SHP77 (cell line): ENCODE measurements at regions not wholly inside any gene's neighbourhood (a gene's known extent, or its start where the extent isn't known, plus 50 kb on each side); places are given as distances from the start of the nearest gene placed in this dataset.

Experiments
- DNase-seq, 2 experiments: peaks; one replicate each; lab custom pipeline; 2025; lab: John Stamatoyannopoulos, UW

DNA sequence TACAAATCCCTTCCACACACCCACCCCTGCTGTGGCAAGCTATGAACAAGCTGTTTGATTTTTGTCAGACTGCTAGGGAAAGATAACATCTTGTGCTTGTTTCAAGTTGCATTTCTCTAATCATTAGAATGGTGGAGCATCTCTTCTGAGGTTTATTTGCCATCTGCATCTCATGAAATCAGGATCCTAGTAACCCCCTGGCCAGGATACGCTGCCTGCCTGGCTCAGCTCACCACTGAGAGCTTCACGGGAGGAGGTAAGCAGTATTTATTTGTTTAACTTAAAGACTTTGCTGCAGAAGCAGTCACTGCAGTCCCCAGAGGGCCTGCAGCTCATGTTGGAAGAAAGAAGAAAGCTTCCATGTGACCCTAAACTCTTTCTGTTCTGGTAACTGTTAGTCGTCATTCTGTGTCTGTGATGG, 83.3 kb upstream of the CXCL14 start:
- DNase-seq, result no peak

- DNase-seq, result no peak
Measured at GRCh38 chr5:135660826-135661575, 82.2 kb upstream of the CXCL14 start.

DNA sequence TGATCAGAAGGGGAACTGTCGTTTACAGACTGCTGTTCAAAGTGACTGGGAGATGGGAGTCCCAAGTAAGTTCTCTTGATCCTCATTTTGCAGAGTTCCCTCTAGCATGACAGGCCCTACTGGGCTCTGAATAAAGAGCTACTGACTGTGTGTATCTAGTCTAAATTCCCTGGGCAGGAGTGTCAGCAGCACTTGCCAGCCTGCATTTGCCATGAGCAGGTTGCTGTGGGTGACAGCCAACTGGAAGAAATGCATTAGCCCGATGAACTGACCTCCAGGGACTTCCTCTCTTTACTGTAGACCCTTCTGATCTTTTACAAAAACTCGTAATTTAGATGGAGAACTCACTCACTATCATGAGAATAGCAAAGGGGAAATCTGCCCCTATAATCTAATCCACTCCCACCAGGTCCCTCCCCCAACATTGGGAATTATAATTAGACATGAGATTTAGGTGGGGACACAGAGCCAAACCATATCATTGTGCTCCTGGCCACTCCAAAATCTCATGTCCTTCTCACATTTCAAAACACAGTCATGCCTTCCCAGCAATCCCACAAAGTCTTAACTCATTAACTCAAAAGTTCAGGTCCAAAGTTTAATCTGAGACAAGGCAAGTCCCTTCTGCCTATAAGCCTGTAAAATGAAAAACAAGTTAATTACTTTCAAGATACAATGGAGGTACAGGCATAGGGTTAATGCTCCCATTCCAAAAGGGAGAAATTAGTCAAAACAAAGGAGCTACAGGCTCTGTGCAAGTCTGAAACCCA, 78.9 kb upstream of the CXCL14 start:
- no peak for DNase-seq

GRCh38 chr5:135655468-135655815, 76.7 kb upstream of the CXCL14 start:
- no peak for DNase-seq

DNA sequence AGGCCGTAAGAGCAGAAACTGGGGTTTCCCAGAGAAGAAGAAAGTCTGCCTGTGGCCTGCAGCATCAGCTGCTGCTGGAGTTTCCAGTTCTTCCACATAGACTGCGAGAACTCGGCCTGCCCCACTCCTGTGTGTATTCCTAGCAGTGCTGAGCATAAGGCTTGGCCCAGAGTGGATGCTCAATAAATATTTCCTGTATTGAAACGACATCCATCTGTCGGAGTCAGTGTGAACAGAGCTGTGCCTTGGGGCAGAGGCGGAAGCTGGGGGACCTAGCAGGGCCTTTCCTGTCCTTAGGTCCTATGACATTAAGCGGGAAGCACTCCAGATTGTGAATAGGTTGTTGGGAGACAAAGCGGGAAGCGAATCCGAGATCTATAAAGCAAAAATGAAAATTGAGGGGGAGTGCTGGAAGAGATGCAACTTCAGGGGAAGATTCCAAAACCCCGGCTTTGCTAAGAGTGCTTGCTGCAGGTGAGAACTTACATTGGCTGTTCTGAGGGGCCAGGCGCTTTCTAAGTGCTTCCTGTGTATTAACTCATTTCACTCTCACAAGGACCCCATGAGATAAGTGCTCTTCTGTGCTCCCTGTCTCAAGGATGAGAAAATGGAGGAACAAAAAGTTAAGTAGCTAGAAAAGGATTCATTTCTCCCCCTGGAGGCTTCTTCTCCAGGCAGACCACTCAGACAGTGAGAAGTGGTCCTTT, 76.1 kb upstream of the CXCL14 start:
- no peak for DNase-seq

DNA sequence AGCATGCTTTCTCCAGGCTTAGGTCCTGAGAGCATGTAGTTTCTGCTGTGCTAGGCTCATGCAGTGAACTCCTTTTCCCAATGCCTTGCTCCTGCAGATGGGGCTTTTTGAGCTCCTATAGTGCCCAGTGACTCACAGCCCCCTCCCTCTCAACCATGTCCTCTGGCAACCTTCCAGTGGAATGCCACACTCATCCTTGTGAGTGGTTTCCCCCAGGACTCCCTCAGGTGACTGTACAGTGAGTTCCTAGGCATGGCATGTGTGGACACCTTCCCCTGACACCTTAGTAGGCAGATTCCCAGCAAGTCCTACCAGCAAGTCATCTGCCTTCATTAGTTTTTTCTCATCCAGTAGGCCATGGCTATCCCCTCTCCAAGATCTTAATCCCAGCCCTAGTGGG, 72.4 kb upstream of the CXCL14 start:
- no peak for DNase-seq

- DNase-seq, result no peak
Measured at GRCh38 chr5:135650081-135650480, 71.3 kb upstream of the CXCL14 start.

DNA sequence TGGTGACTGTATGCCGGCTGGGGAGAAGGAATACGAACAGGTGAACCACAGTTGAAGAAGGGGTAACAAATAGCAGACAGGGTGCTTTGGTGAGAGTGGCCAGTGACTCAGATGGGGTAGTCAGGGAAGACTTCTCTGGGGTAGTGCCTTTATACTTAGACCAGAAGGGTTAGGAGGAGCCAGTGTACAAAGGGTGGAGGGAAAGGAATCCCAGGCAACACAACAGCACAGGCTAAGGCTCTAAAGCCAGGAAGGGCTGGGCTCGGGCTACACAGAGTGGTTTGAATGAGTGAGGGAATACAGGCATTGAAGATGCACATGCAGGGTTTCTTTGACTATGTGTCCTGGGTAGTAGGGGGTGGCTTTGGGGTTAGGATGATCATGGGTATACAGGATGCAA, 70.6 kb upstream of the CXCL14 start:
- DNase-seq, result no peak

- DNase-seq, result no peak
Measured at GRCh38 chr5:135648116-135648515, 69.3 kb upstream of the CXCL14 start.

GRCh38 chr5:135645336-135646180, 66.8 kb upstream of the CXCL14 start:
- no peak for DNase-seq

DNA sequence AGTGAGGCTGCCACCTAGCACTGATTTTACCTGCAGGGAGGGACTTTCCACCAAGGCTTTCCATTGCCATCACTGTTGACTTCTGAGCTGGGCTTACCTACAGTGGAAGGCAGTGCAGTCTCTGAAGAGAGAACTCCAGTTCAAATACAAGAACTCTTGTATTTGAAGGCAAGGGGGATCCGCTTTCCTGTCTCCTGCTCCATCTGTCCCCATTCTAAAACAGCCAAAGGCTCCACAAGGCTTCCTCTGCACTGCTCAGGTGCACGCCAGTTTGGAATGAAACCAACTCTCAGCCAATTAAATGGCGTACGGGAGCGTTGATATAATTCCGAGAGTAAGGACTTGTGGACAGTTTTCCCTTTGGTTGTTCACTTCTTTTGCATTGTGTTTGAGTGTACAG, 66.0 kb upstream of the CXCL14 start:
- no peak for DNase-seq

DNA sequence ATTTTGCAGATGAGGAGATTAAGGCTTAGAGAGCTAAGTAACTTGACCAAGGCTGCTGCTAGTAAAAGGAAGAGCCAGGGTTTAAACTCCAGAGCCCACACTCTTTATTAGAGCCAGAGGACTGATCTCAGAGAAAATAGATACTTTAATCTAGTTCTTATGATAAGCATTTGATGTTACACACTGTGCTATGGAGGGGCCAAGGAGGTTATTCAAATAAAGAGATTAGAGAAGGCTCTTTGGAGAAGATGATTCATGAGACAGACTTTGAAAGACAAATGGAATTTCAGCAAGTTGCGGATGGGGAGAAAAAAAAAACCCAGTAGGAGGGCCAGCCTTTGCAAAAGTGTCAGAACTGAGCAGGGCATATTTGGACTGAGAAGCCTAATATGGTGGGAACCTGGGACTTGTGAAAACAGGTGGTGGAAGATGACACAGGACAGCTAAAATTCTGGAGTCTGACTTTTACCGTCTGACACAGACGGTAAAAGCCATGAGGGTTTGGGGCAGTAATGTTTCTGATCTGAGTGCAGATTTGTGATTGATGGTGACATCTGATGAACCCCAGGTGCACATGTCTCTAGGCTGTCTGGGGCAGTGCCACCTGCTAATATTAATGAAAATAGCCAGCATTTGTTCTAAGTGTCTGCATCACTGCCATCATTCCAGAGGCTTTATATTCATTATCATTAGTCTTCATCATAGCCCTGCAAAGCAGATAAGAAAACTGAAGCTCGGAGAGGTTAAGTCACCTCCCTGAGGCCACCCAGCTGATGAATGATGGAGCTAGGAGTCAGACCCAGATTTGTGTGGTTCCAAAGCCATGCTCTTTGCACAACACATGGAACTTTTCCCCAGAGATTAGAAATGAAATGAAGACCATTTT, 65.3 kb upstream of the CXCL14 start:
- DNase-seq, result no peak

DNA sequence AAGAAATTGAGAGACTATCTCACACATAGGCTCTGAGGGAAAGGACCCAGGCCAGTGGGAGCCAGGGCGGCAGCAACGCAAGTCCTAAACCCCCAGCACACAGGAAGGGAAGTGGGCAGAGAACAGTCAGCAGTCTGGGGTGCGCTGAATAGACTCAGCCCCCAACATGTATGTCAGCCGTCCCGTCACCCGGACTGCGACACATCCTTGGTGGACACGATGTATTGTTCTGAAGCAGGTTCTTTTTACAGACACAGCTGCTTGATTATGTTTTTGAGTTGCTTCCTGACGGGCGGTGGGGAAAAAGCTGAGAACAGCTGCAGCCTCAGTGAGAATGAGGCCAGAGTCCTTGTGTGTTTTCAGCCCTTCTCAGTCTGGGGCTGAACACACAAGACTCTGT, 64.1 kb upstream of the CXCL14 start:
- no peak for DNase-seq

DNA sequence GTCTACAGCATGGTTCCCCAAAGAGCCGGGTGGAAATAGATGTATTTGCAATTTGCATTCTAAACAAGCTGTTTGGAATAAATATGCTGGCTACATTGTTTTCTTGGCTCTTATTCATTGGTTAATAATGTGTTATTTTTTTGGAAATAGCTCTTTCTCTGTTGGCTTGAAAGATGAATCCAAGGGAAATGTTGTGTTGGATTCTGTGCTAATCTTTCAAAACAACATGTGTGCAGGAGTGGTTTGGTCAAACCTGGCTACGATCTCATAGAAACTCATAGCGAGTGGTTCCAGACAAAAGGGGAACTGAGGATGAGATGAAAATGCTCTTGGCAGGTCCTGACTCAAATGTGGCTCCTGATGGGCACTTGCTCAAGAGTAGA, 63.7 kb upstream of the CXCL14 start:
- no peak for DNase-seq

GRCh38 chr5:135641734-135642487, 63.1 kb upstream of the CXCL14 start:
- DNase-seq, result no peak

- DNase-seq, result no peak
Measured at GRCh38 chr5:135641319-135641718, 62.5 kb upstream of the CXCL14 start.

DNA sequence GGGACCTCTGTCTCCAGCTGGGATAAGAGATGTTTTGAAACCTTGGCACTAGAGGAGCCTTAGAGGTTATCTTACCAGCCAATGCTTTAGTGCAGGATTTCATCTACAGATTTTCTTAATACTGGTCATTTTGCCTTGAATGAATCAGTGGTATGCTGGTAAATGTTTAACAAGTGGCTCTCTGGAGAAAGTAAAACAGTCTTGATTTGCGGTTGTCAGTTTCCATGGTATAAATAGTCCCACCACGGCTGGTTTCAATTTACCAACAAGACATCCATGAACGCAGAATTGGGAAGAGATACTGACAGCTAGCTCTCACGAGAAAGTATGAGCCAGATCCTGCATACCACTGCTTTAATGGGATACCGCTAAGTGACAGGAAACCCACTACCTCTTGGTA, 56.7 kb upstream of the CXCL14 start:
- no peak for DNase-seq

DNA sequence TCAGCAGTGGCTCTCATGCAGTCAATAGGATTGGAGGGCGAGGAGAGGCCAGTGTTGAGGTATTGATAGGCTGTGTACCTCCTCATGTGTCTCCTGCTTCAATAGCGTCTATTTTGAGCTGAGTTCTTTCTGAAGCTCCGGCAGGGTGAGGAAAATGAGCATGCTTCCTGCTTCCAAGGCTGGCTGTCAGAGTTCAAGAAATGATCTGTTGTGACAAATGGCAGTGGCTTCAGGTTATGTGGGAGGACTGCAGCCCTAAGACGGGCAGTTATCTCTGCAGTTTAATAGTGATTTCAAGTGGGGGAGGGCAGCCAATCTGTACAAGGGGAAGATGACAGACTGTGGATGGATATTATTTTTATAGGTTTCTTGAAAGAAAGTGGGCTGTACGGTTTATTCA, 54.0 kb upstream of the CXCL14 start:
- DNase-seq, result no peak

- no peak for DNase-seq
Measured at GRCh38 chr5:135631391-135631790, 52.6 kb upstream of the CXCL14 start.

DNA sequence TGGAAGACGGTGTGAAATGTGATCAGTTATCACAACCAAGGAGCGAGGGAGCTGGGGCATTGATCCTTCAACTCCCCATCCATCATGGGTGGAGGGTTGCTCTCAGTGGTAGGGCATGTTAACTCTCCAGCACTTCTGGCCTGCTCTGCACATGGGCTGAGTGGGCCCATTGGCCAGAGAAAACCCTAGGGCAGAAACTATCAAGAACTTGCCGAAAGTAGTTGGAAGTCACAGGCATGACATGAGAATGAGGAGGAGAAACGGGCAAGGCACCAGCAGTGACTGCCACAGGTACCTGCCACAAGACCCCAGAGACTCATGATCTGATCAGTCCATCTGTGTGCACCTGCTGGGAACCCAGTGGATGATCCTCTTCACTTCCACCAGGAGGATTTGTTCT, 50.9 kb upstream of the CXCL14 start:
- no peak for DNase-seq
